Trophoblast cell (in vitro differentiated cells and primary cell): ENCODE measurements at regions not wholly inside any gene's neighbourhood (a gene's known extent, or its start where the extent isn't known, plus 50 kb on each side); places are given as distances from the start of the nearest gene placed in this dataset.

ENCODE experiments used
- DNase-seq, 2 donors: peaks; one replicate each; pipeline ENCODE4 v3.0.0-alpha.2; 2016
- H2AFZ ChIP-seq: 2 replicates; pipeline ENCODE4 v1.6.1; 2013; ENCODE audit warnings: low read length, moderate library complexity, mild to moderate bottlenecking; ENCODE audit not compliant: insufficient read depth, poor library complexity
- H2AK5ac ChIP-seq: 2 replicates; pipeline ENCODE4 v1.6.1; 2013; ENCODE audit warnings: mild to moderate bottlenecking, low read length
- H2BK120ac ChIP-seq: 2 replicates; pipeline ENCODE4 v1.6.1; 2013; ENCODE audit warnings: low read length, mild to moderate bottlenecking, moderate library complexity; ENCODE audit not compliant: insufficient read depth, poor library complexity
- H2BK12ac ChIP-seq: 2 replicates; pipeline ENCODE4 v1.6.1; 2013; ENCODE audit warnings: mild to moderate bottlenecking, low read length, moderate library complexity
- H2BK5ac ChIP-seq: 2 replicates; pipeline ENCODE4 v1.6.1; 2013; ENCODE audit warnings: low read length, low read depth, moderate library complexity, mild to moderate bottlenecking; ENCODE audit not compliant: poor library complexity
- H3K14ac ChIP-seq: 2 replicates; pipeline ENCODE4 v1.6.1; 2013; ENCODE audit warnings: mild to moderate bottlenecking, low read length
- H3K18ac ChIP-seq: 2 replicates; pipeline ENCODE4 v1.6.1; 2013; ENCODE audit warnings: mild to moderate bottlenecking, low read length
- H3K23ac ChIP-seq: 2 replicates; pipeline ENCODE4 v1.6.1; 2013; ENCODE audit warnings: low read length
- H3K27ac ChIP-seq: 2 replicates; pipeline ENCODE4 v1.5.1; 2013; ENCODE audit warnings: low read depth, mild to moderate bottlenecking, inconsistent platforms, low read length, moderate library complexity
- H3K27me3 ChIP-seq: 2 replicates; pipeline ENCODE4 v1.6.1; 2013; ENCODE audit warnings: inconsistent platforms, mild to moderate bottlenecking, low read length, moderate library complexity; ENCODE audit not compliant: insufficient read depth
- H3K36me3 ChIP-seq, 2 experiments: 1 replicate in 1 of 2; 2 replicates in 1 of 2; pipeline ENCODE4 v1.6.1; 2013; ENCODE audit warnings: low read length in 2 of 2, mild to moderate bottlenecking in 2 of 2, moderate library complexity in 1 of 2; ENCODE audit not compliant: insufficient read depth in 2 of 2, control insufficient read depth in 1 of 2
- H3K4ac ChIP-seq: 2 replicates; pipeline ENCODE4 v1.6.1; 2013; ENCODE audit warnings: low read depth, mild to moderate bottlenecking, low read length, moderate library complexity
- H3K4me1 ChIP-seq, 2 experiments: 1 replicate in 1 of 2; 2 replicates in 1 of 2; pipeline ENCODE4 v1.6.1; 2013; ENCODE audit warnings: low read length in 2 of 2, mild to moderate bottlenecking in 2 of 2, moderate library complexity in 1 of 2; ENCODE audit not compliant: insufficient read depth in 2 of 2, control insufficient read depth in 1 of 2
- H3K4me2 ChIP-seq: 2 replicates; pipeline ENCODE4 v1.6.1; 2013; ENCODE audit warnings: inconsistent platforms, mild to moderate bottlenecking, low read length, moderate library complexity
- H3K4me3 ChIP-seq: 2 replicates; pipeline ENCODE4 v1.5.1; 2013; ENCODE audit warnings: mild to moderate bottlenecking, low read depth, low read length, inconsistent platforms
- H3K79me1 ChIP-seq: one replicate; pipeline ENCODE4 v1.6.1; 2013; ENCODE audit warnings: low read length
- H3K79me2 ChIP-seq: 2 replicates; pipeline ENCODE4 v1.6.1; 2013; ENCODE audit warnings: low read length, mild to moderate bottlenecking; ENCODE audit not compliant: control insufficient read depth, insufficient read depth, poor library complexity
- H3K9ac ChIP-seq: 2 replicates; pipeline ENCODE4 v1.6.1; 2013; ENCODE audit warnings: mild to moderate bottlenecking, low read length
- H3K9me3 ChIP-seq: 2 replicates; pipeline ENCODE4 v1.6.1; 2013; ENCODE audit warnings: low read depth, mild to moderate bottlenecking, control low read depth, inconsistent platforms, low read length; ENCODE audit not compliant: insufficient read depth
- H4K12ac ChIP-seq: 2 replicates; pipeline ENCODE4 v1.6.1; 2013; ENCODE audit warnings: low read depth, mild to moderate bottlenecking, low read length, moderate library complexity
- H4K8ac ChIP-seq: 2 replicates; pipeline ENCODE4 v1.6.1; 2013; ENCODE audit warnings: low read depth, mild to moderate bottlenecking, low read length, moderate library complexity
- H4K91ac ChIP-seq: one replicate; pipeline ENCODE4 v1.6.1; 2013; ENCODE audit warnings: low read depth, mild to moderate bottlenecking, low read length, moderate library complexity
- WGBS: extraction: QIAGEN DNeasy Blood & Tissue Kit; methylation state at CpG from one replicate; pipeline ENCODE4 v1.1.7; 2013; ENCODE audit warnings: missing lambda C conversion rate; ENCODE audit not compliant: insufficient read length, insufficient coverage; ENCODE audit errors: extremely low coverage; 5-methylcytosine and 5-hydroxymethylcytosine counted together

- no peak overlapping the region for H4K91ac ChIP-seq
- no peak overlapping the region for H3K4me2 ChIP-seq
- H3K27ac ChIP-seq: no peak overlapping the region
- H2BK120ac ChIP-seq: no peak overlapping the region
- H3K23ac ChIP-seq: no peak overlapping the region
- H3K9ac ChIP-seq: no peak overlapping the region
- no peak overlapping the region for H4K8ac ChIP-seq
- no peaks in the 10 kb centered on the region for H3K9me3 ChIP-seq
- H2BK5ac ChIP-seq: no peak overlapping the region
- H3K4ac ChIP-seq: no peak overlapping the region
- no peak overlapping the region for H2BK12ac ChIP-seq
- no peak overlapping the region for H3K4me3 ChIP-seq
- no peak overlapping the region for H2AFZ ChIP-seq
- DNase-seq: no peak
- H3K79me2 ChIP-seq: no peaks in the 10 kb centered on the region
- no peaks in the 10 kb centered on the region for H3K4me1 ChIP-seq
- no peaks in the 10 kb centered on the region for H3K36me3 ChIP-seq
- H3K14ac ChIP-seq: no peak overlapping the region
- H3K79me1 ChIP-seq: no peaks in the 10 kb centered on the region
- no peak overlapping the region for H4K12ac ChIP-seq
- no peaks in the 10 kb centered on the region for H3K27me3 ChIP-seq
- H2AK5ac ChIP-seq: no peak overlapping the region
- no peak overlapping the region for H3K18ac ChIP-seq
These were observed 622.9 kb downstream of the PCDH7 start for GRCh38 chr4:31343061-31343460.

GRCh38 chr4:31349907-31350306 lies 629.7 kb downstream of the PCDH7 start:
- H3K4ac ChIP-seq: no peak overlapping the region
- no peak overlapping the region for H3K4me3 ChIP-seq
- H3K18ac ChIP-seq: no peak overlapping the region
- no peak overlapping the region for H3K14ac ChIP-seq
- H2AFZ ChIP-seq: no peak overlapping the region
- no peak overlapping the region for H4K12ac ChIP-seq
- no peak overlapping the region for H2BK120ac ChIP-seq
- no CpG with 5 or more reads among the region's 1 CpG for WGBS
- H3K27ac ChIP-seq: no peak overlapping the region
- no peak overlapping the region for H3K4me2 ChIP-seq
- no peaks in the 10 kb centered on the region for H3K4me1 ChIP-seq
- no peak overlapping the region for H2AK5ac ChIP-seq
- no peaks in the 10 kb centered on the region for H3K79me1 ChIP-seq
- H3K27me3 ChIP-seq: no peaks in the 10 kb centered on the region
- no peak overlapping the region for H2BK12ac ChIP-seq
- no peak overlapping the region for H4K8ac ChIP-seq
- no peak overlapping the region for H3K9ac ChIP-seq
- H3K23ac ChIP-seq: no peak overlapping the region
- H2BK5ac ChIP-seq: no peak overlapping the region
- DNase-seq: no peak
- H3K36me3 ChIP-seq: no peaks in the 10 kb centered on the region
- H3K9me3 ChIP-seq: no peaks in the 10 kb centered on the region
- no peak overlapping the region for H4K91ac ChIP-seq
- H3K79me2 ChIP-seq: no peaks in the 10 kb centered on the region

GRCh38 chr4:31351695-31352094 lies 631.5 kb downstream of the PCDH7 start:
- Histone ChIP-seq H3K4me1 (no peaks in the 10 kb centered on the region), H3K27ac (no peak overlapping the region)
- WGBS: no CpG with 5 or more reads among the region's 3 CpGs

GRCh38 chr4:31356839-31357238 lies 636.7 kb downstream of the PCDH7 start:
- WGBS: no CpG with 5 or more reads among the region's 1 CpG
- Histone ChIP-seq H3K36me3 (no peaks in the 10 kb centered on the region), H2AK5ac (no peak overlapping the region), H3K79me1 (no peaks in the 10 kb centered on the region), H3K9me3 (no peaks in the 10 kb centered on the region), H3K79me2 (no peaks in the 10 kb centered on the region), H3K4me2 (no peak overlapping the region), H3K4ac (no peak overlapping the region), H4K8ac (no peak overlapping the region), H3K27me3 (no peaks in the 10 kb centered on the region), H3K14ac (no peak overlapping the region), H3K18ac (no peak overlapping the region), H3K9ac (no peak overlapping the region), H2BK12ac (no peak overlapping the region), H4K12ac (no peak overlapping the region), H3K4me3 (no peak overlapping the region), H2AFZ (no peak overlapping the region), H3K23ac (no peak overlapping the region), H3K27ac (no peak overlapping the region), H2BK120ac (no peak overlapping the region), H4K91ac (no peak overlapping the region), H3K4me1 (no peaks in the 10 kb centered on the region), H2BK5ac (no peak overlapping the region)
- no peak for DNase-seq

More at GRCh38 chr4:31351695-31352094, 631.5 kb downstream of the PCDH7 start:
- H3K4me2 ChIP-seq: no peak overlapping the region
- H4K8ac ChIP-seq: no peak overlapping the region
- H3K79me2 ChIP-seq: no peaks in the 10 kb centered on the region
- H3K23ac ChIP-seq: no peak overlapping the region
- no peak overlapping the region for H2AK5ac ChIP-seq
- no peaks in the 10 kb centered on the region for H3K79me1 ChIP-seq
- H2BK120ac ChIP-seq: no peak overlapping the region
- H4K12ac ChIP-seq: no peak overlapping the region
- no peak overlapping the region for H3K4me3 ChIP-seq
- no peaks in the 10 kb centered on the region for H3K27me3 ChIP-seq
- no peak overlapping the region for H3K18ac ChIP-seq
- H3K9me3 ChIP-seq: no peaks in the 10 kb centered on the region
- H2BK12ac ChIP-seq: no peak overlapping the region
- no peak overlapping the region for H4K91ac ChIP-seq
- no peak overlapping the region for H3K4ac ChIP-seq
- no peak overlapping the region for H2BK5ac ChIP-seq
- H3K9ac ChIP-seq: no peak overlapping the region
- no peak overlapping the region for H3K14ac ChIP-seq
- DNase-seq: no peak
- no peak overlapping the region for H2AFZ ChIP-seq
- no peaks in the 10 kb centered on the region for H3K36me3 ChIP-seq
